HG03432 (cell line): ENCODE measurements at regions not wholly inside any gene's neighbourhood (a gene's known extent, or its start where the extent isn't known, plus 50 kb on each side); places are given as distances from the start of the nearest gene placed in this dataset.
"Not testable (repeated sequence)": the region's sequence is repeated elsewhere in the genome, so short reads cannot be mapped to it uniquely, and the experiment has no call there.

Experiments used
- ATAC-seq: cut with Tn5 transposase; IDR thresholded peaks from one replicate; pipeline ENCODE4 v1.9.1; 2021; ENCODE audit warnings: mild to moderate bottlenecking, moderate library complexity; ENCODE audit not compliant: unreplicated experiment

DNA sequence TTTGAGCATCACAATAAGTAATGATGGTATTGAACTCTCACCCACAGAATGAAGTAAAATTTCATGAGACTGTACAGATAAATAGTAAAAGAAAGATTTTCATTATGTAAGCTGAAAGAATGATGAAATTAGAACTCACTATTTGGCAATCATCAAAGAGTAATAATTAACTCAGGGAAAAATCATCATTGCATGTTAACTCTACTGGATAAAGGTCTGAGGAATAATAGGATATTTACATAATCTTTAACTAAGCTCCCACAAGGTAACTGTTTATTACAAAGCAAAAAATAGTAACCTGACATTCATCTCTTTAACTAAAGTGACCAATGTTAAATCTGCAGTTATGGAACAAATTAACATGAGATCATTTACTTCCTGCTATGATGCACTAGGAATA, 739.9 kb downstream of the FAM181B start:
- no peak for ATAC-seq

GRCh38 chr11:81990659-81991443, 742.8 kb downstream of the FAM181B start:
- no peak for ATAC-seq

DNA sequence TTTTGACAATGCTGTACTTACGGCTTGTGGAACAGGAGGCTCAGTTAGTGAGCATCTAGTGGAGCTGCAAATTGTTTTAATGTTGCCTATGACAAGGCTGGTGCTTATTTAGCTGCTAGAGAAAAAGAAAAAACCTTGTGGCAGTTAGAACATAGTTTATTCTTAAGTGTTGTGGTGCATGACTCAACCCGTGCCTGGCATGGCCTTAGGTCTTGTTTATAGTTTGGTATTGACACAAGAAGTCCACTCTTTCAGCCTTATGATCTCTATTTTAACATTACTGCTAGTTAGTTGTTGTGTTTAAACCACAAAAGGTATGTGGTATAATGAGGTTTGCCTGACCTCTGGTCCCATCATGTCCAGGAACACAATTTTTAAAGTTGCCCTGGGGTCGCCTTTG, 744.6 kb downstream of the FAM181B start:
- no peak for ATAC-seq

- peak; percentile 95 for ATAC-seq
Measured at GRCh38 chr11:81987829-81988472, 745.7 kb downstream of the FAM181B start.

DNA sequence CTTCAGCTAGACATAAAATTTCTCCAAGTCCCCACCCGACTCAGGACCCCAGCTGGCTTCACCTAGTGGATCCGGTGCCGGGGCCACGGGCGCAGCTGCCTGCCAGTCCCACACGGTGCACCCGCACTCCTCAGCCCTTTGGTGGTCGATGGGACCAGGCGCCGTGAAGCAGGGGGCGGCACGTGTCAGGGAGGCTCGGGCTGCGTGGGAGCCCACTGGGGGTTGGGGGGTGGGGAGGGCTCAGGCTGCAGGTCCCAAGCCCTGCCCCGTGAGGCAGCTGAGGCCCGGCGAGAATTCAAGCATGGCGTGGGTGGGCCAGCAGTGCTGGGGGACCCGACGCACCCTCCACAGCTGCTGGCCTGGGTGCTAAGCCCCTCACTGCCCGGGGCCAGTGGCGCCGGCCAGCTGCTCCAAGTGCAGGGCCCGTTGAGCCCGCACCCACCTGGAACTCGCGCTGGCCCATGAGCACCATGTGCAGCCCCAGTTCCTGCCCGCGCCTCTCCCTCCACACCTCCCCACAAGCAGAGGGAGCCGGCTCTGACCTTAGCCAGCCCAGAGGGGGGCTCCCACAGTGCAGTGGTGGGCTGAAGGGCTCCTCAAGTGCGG, 747.0 kb downstream of the FAM181B start:
- ATAC-seq = no peak

DNA sequence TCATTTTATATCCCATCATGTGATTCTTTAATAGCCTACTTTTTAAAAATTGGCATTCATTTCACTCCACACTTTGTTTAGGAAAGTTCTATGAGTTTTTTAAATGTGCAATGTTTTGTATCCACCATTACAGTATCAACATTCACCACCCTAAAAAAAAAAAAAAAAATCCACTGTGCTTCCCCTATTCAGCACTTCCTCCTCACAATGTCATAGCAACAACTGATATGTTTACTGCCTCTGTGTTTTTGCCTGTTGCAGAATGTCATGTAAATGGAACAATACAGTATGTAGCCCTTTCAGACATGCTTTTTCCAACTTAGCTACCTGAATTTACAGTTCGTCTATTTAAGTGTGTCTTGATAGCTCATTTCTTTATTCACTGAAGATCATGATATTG, 754.2 kb downstream of the FAM181B start:
- ATAC-seq = no peak

DNA sequence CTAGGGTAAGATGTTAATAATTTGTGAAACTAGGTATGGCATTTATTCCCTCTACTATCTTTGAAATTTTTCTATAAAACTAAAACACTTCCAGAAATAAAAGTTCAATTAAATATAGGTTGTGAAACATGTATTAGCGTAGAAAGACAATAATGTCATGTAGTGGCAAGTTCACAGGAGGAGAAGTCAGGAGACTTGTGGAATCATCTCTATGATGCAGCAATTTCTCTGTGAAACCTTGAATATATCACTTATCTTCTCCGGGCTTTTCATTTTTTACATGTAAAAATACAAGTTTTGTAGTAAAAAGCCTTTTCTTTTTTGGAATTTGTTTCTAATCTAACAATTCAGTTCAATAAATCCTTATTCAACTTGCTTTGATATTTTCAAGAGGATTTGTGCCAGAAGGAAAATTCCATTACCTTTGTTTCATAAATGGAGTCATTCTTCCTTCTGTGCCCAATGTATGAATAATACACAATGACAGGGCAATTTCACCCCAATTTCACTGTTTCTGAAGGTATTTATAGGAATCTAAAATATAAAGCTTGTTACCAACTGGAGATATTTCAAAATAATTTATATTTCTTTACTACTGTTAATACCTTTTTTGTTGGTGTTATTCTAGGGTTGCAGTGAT, 758.3 kb downstream of the FAM181B start:
- no peak for ATAC-seq

- no peak for ATAC-seq
Measured at GRCh38 chr11:81970886-81971285, 762.8 kb downstream of the FAM181B start.

- ATAC-seq = no peak
Measured at GRCh38 chr11:81967242-81967641, 766.4 kb downstream of the FAM181B start.

- ATAC-seq = no peak
Measured at GRCh38 chr11:81966340-81966739, 767.3 kb downstream of the FAM181B start.

GRCh38 chr11:81963018-81963417, 770.6 kb downstream of the FAM181B start:
- ATAC-seq = peak; percentile 69

DNA sequence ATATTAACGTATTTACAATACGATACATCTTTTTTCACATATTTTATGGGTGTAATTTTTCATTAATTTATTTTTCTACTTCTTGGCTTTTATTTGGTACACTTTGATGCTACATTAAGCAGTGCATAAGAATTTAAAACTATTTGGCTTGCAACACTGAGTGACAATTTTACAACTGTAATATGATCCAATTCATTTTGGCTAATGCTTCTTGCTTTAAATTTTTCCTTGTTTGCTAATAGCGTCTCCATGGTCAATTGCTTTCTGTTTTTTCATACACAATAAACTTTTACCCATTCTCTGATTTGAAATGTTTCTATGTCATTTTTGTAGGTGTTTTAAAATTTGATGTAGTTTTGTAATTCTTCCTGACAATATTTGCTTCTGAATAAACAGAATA, 773.2 kb downstream of the FAM181B start:
- no peak for ATAC-seq

DNA sequence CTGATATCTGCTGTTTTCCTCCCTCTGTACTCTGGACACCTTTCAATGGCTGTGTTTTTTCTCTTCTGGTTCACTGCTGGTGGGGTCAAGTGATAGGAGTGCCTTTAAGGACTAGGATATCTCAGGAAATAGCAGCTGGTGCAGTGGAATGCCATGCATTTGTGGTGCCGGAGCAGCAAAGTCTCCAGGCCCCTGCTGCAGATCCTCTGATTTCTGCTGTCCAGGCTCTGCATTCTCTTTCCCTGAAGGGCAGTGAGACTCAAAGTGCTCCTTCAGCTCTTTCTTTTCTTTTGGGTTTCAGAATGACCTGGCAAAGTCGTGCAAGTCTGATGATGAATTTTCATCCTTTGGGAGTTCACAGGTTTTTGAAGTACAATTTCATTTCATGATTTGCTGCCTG, 774.3 kb downstream of the FAM181B start:
- no peak for ATAC-seq

DNA sequence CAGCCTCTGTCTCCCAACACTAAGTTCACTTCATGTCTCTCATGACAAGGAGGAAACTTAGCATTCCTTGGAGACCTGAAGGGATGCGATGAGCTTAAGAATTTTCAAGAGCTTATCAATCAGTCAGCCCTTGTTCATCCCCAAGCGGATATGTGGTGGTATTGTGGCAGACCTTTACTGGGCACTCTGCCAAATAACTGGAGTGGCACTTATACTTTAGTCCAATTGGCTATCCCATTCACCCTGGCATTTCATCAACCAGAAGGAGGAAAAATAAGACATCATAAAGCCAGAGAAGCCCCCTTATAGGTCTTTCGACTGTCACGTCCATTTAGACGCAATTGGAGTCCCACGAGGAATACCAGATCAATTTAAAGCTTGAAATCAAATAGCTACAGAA, 779.4 kb downstream of the FAM181B start:
- not testable (repeated sequence) for ATAC-seq

GRCh38 chr11:81946831-81947230, 786.8 kb downstream of the FAM181B start:
- no peak for ATAC-seq

DNA sequence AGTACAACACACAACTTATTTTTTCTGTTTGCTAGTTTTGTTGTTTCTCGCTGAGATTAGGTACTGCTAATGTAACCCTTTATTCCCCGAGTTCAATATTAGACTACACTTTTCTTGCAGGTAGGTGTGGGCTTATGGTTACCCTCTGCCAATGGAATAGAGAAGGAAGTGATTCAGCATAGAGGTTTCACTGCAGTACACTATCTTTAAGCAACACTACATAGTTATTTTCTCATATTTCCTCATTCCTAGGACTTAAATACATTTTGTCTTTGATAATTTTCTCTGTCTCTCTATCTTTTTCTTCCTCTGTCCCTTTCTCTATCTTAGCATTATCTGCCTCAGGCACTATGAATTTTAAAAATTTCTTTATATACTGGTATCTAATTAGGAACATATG, 791.0 kb downstream of the FAM181B start:
- no peak for ATAC-seq

GRCh38 chr11:81941998-81942397, 791.7 kb downstream of the FAM181B start:
- ATAC-seq = no peak

- ATAC-seq = no peak
Measured at GRCh38 chr11:81932303-81932702, 801.4 kb downstream of the FAM181B start.

DNA sequence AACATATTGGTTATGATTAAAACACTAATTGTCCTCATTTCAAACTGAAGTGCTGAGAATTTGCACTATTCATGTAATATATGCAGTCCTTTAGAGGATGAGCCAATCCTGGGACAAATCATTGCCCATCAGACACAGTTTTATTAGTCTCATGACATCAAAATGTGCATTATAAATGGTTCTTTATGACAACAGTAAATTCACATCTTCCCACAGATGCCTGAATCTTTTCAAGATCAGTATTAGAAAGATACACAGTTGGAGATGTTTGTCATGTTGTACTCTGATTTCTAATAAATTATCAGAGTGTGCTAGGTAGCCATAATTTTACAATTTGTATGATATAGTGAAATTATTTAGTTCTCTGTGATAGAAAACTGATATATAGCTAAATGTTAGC, 813.5 kb downstream of the FAM181B start:
- no peak for ATAC-seq

DNA sequence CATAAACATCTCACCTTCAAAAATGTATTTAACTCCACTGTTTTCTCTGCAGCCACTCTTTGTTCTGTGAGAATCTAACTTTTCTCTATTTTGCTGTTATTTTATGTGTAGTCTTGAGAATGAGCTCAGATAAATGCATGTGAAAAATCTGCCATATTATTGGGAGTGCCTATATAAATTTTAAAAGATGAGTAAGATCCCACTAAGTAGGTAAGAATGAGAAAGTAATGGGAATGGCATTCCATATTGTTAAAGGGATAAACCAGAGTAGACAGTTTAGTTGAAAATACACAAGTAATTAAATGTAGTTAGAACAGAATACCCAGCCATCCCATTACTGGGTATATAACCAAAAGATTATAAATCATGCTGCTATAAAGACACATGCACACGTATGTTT, 817.2 kb downstream of the FAM181B start:
- no peak for ATAC-seq

GRCh38 chr11:81915045-81915444, 818.6 kb downstream of the FAM181B start:
- no peak for ATAC-seq

- ATAC-seq = peak; percentile 53
Measured at GRCh38 chr11:81913793-81914192, 819.9 kb downstream of the FAM181B start.
